GM23248 (cell line): ENCODE measurements at regions not wholly inside any gene's neighbourhood (a gene's known extent, or its start where the extent isn't known, plus 50 kb on each side); places are given as distances from the start of the nearest gene placed in this dataset.

ENCODE experiments used
- EZH2 ChIP-seq: fragments of 200-600 bp; sonication (generic); IDR thresholded peaks from 2 replicates; pipeline ENCODE4 v1.6.1; 2018; ENCODE audit warnings: antibody characterized with exemption, mild to moderate bottlenecking; ENCODE audit not compliant: insufficient read depth, poor library complexity, severe bottlenecking
- EZH2phosphoT487 ChIP-seq: fragments of 200-600 bp; sonication (generic); IDR thresholded peaks from 2 replicates; pipeline ENCODE4 v1.6.1; 2018; ENCODE audit warnings: antibody characterized with exemption, moderate library complexity, mild to moderate bottlenecking, low read depth; ENCODE audit not compliant: insufficient read depth

GRCh38 chr22:23401910-23402274 is 178.2 kb downstream of the IGLL1 start:
- TF ChIP-seq EZH2 (no peak), EZH2phosphoT487 (no peak)
